ENCODE measurements at regions not wholly inside any gene's neighbourhood (a gene's known extent, or its start where the extent isn't known, plus 50 kb on each side); places are given as distances from the start of the nearest gene placed in this dataset.

DNA sequence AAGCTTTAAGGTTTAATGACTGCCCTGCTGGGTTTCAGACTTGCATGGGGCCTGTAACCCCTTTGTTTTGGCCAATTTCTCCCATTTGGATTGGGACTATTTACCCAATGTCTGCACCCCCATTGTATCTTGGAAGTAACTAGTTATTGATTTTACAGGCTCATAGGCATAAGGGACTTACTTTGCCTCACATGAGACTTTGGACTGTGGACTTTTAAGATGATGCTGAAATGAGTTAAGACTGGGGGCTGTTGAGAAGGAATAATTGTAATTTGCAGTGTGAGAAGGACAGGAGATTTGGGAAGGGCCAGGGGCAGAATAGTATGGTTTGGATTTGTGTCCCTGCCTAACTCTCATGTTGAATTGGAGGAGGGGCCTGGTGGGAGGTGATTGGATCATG lies 260.7 kb downstream of the SNCA start:
- intact Hi-C loops (cut with DNase I), result no loop called here
- Histone ChIP-seq H3K36me3 (no peaks in the 10 kb centered on the region), H3K4me3 (no peak overlapping the region), H3K9me3 (no peaks in the 10 kb centered on the region), H3K27me3 (no peaks in the 10 kb centered on the region), H3K27ac (no peak overlapping the region), H3K4me1 (no peaks in the 10 kb centered on the region)
- no peak for DNase-seq
- ATAC-seq, result no peak
- TF ChIP-seq, protein P1, sequence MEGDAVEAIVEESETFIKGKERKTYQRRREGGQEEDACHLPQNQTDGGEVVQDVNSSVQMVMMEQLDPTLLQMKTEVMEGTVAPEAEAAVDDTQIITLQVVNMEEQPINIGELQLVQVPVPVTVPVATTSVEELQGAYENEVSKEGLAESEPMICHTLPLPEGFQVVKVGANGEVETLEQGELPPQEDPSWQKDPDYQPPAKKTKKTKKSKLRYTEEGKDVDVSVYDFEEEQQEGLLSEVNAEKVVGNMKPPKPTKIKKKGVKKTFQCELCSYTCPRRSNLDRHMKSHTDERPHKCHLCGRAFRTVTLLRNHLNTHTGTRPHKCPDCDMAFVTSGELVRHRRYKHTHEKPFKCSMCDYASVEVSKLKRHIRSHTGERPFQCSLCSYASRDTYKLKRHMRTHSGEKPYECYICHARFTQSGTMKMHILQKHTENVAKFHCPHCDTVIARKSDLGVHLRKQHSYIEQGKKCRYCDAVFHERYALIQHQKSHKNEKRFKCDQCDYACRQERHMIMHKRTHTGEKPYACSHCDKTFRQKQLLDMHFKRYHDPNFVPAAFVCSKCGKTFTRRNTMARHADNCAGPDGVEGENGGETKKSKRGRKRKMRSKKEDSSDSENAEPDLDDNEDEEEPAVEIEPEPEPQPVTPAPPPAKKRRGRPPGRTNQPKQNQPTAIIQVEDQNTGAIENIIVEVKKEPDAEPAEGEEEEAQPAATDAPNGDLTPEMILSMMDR (IDR thresholded peaks at IDR 0.05), result no peak
- no peak for TF ChIP-seq POLR2A (IDR thresholded peaks at IDR 0.05)

DNA sequence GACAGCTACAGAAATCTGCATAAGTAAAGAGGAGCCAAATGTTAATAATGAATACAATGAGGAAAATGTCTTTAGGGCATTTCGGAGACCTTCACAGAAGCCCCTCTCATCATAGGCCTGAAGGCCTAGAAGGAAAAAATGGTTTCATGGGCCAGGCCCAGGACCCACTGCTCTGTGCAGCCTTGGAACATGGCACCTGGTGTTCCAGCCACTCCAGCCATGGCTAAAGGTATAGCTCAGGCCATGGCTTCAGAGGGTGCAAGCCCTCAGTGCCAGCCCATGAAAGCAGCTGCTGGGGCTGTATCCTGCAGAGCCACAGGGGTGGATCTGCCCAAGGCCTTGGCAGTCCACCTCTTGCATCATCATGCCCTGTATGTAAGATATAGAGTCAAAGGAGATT lies 261.1 kb downstream of the SNCA start:
- TF ChIP-seq, protein P1 (IDR thresholded peaks at IDR 0.05), result no peak
- TF ChIP-seq POLR2A (IDR thresholded peaks at IDR 0.05), result no peak
- Histone ChIP-seq H3K27me3 (no peaks in the 10 kb centered on the region), H3K4me1 (no peaks in the 10 kb centered on the region), H3K36me3 (no peaks in the 10 kb centered on the region), H3K4me3 (no peak overlapping the region), H3K9me3 (no peaks in the 10 kb centered on the region), H3K27ac (no peak overlapping the region)
- intact Hi-C loops (cut with DNase I), result no loop called here
- ATAC-seq (no peak), DNase-seq (no peak)
- WGBS, 4 donors, result 88 to 100% (median 97%) methylated on average over 1 of the region's 1 CpG

DNA sequence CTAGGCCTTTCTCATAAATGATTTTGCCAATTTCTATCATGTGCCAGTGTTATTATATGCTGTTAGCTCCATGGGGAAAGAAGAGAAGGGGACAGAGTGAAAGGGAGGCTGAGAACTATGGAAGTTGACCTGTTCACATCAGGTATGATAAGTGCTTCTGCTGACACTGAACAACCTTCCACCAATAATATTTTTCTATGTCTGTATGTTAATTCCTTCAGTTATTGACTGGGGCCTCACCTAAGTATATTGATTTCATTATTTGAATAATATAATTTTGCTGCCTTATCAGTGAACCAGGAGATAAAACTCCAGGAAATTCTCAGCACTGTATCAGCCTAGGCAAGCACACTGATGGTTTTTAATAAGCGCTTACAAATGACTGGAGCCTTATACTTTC lies 262.8 kb downstream of the SNCA start:
- Histone ChIP-seq H3K4me3 (no peak overlapping the region), H3K27me3 (no peaks in the 10 kb centered on the region), H3K9me3 (no peaks in the 10 kb centered on the region), H3K4me1 (no peaks in the 10 kb centered on the region), H3K36me3 (no peaks in the 10 kb centered on the region), H3K27ac (no peak overlapping the region)
- no peak for ATAC-seq
- 90 to 100% (median 99%) methylated on average over 1 of the region's 1 CpG for WGBS, 4 donors
- no peak for DNase-seq
- TF ChIP-seq, protein P1 (IDR thresholded peaks at IDR 0.05), result no peak
- TF ChIP-seq POLR2A (IDR thresholded peaks at IDR 0.05), result no peak
- intact Hi-C loops (cut with DNase I), result no loop called here

DNA sequence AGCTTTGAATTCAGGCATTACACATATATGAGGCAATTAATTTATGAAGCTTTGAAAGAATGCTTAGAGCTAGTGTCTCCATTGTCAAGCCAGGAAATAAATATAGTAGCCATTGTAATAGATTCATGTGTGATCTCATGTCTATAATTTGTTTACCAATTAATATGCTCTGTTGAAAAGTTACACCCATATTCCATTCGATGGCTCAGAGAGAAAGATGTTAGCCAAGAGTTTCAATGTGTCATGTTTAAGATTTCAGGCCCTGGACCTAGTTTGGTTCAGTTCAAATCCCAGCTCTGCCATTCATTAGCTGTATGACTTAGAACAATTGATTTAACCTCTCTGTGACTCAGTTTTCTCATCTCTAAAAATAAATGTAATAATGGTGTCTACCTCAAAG lies 263.3 kb downstream of the SNCA start:
- Histone ChIP-seq H3K9me3 (no peaks in the 10 kb centered on the region), H3K27me3 (no peaks in the 10 kb centered on the region), H3K4me3 (no peak overlapping the region), H3K4me1 (no peaks in the 10 kb centered on the region), H3K27ac (no peak overlapping the region), H3K36me3 (no peaks in the 10 kb centered on the region)
- no peak for TF ChIP-seq POLR2A (IDR thresholded peaks at IDR 0.05)
- TF ChIP-seq, protein P1 (IDR thresholded peaks at IDR 0.05), result no peak
- DNase-seq, result no peak
- 67 to 74% (median 70%) methylated on average over 1 of the region's 1 CpG for WGBS, 4 donors
- intact Hi-C loops (cut with DNase I), result no loop called here
- no peak for ATAC-seq

Measured in heart left ventricle (tissue), 16 donors.